GM18867 (cell line): ENCODE measurements at regions not wholly inside any gene's neighbourhood (a gene's known extent, or its start where the extent isn't known, plus 50 kb on each side); places are given as distances from the start of the nearest gene placed in this dataset.
"Not testable (repeated sequence)": the region's sequence is repeated elsewhere in the genome, so short reads cannot be mapped to it uniquely, and the experiment has no call there.

Experiments used
- ATAC-seq: cut with Tn5 transposase; IDR thresholded peaks from one replicate; pipeline ENCODE4 v1.9.1; 2021; ENCODE audit warnings: mild to moderate bottlenecking, moderate library complexity; ENCODE audit not compliant: unreplicated experiment

DNA sequence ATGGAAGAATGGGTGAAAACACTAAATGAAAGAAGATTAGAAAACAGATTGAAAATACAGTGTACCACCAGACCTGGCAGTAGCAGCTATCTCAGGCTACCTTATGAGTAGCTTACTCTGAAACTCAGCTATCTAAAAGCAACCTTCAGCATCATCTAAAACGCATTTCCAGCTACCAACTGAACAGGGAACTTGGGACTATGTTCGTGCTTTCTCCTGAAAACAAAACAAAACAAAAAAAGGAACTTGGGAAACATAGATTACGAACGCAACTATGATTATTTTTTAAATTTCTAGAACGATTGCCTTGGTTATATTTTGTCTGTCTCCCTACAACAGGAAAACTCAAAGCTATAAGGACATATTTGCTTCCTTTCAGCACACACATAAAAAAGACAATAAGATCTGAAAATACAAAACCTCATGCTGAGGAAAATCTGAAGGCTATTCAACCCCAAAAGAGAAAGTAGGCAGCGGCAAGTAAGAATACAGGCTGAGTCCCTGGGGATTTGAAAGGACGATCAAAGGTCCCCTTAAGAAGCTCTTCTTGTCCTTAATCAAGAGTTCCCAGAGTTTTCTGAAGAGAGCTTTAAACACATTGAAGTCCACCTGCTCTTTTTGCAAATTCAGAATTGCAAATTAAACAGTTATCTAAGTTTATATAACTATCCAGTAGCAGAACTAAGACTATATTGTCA lies 53.4 kb downstream of the OR2K2 start:
- no peak for ATAC-seq

DNA sequence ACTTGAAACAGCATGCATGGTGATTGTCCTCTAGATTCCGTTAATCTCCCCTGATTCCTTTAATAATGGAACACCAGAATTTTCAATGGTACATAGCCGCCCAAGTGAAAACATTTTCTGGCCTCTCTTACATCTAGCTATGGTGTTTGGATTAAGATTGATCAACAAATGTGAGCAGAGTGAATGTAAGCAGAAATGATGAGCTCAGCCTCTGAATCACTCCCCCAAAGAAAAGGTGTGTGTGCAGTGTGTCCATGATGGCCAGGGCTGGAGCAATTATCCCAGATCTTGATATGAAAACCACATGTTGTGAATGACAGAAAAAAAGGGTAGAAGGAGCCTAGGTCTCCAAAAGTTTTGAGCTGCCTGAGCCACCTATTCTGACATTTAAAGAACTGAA lies 55.3 kb downstream of the OR2K2 start:
- no peak for ATAC-seq

GRCh38 chr9:111272581-111272980 lies 57.4 kb downstream of the OR2K2 start:
- no peak for ATAC-seq

- ATAC-seq: no peak
These were observed 58.4 kb downstream of the OR2K2 start for GRCh38 chr9:111271481-111272080.

DNA sequence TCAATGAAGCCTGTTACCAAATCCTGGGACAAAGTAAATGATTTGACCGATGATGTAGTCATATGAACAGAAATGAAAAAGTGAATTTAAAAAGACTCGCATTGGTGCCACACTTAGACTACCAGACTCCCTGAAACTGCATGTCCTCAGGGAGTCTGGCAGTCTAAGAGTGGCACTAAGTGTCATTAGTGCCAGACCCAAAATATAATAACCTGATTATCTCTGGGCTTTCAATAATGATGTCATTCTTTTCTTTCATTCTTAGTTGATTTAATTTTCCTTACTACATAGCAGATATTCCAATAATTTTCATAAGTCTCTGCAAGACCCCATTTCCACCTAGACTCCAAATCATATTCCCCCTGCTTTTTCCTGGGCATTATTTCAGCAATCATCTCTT lies 59.0 kb downstream of the OR2K2 start:
- ATAC-seq: no peak

- ATAC-seq: not testable (repeated sequence)
These were observed 64.0 kb downstream of the OR2K2 start for GRCh38 chr9:111266024-111266423.

DNA sequence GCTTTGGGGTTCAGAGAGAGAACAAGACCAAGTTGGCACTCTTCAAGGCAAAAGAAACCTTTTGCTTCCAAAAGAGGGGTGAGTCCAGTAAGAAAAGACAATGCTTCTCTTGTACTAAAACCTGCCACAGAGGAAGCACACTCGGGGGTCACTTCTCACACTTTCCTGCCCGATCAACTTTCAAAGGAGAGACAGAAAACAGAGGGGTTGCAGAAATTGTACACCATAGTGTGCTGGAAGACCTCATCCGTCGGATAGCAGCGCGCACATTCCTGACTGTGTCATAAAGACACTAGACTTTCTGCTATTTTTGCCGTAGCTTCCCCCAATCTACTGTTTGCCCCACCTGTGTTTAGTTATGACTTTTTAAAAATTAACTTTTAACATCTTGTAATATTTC lies 66.9 kb downstream of the OR2K2 start:
- ATAC-seq: no peak

GRCh38 chr9:111258875-111259271 lies 71.2 kb downstream of the OR2K2 start:
- no peak for ATAC-seq

GRCh38 chr9:111258209-111258874 lies 71.7 kb downstream of the OR2K2 start:
- ATAC-seq: no peak

DNA sequence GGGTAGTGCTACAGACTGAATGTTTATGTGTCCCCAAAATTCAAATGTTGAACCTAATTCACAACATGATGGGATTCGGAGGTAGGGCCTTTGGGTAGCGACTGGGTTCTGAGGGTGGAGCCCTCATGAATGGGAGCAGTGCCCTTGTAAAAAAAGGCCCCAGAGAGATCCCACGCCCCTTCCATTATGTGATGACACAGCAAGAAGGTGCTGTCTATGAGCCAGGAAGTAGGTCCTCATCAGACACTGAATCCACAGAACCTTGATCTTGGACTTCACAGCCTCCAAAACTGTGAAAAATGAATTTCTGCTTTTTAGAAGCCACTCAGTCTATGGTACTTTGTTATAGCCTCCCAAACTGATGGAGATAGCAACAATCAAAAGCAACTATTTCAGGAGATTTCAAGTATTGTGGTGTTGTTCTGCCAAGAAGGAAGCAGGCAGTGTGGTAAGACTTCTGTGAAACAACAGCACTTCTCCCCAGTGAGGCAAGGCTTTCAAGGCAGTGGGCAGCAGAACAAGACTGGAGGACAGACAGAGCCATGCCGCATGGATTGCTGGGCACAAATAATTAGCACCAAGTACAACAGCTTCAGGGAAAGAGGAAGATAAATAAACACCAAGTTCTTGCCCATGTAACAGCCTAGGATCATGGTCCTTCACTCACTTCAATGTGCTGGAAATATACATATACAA lies 76.1 kb downstream of the OR2K2 start:
- ATAC-seq: no peak

DNA sequence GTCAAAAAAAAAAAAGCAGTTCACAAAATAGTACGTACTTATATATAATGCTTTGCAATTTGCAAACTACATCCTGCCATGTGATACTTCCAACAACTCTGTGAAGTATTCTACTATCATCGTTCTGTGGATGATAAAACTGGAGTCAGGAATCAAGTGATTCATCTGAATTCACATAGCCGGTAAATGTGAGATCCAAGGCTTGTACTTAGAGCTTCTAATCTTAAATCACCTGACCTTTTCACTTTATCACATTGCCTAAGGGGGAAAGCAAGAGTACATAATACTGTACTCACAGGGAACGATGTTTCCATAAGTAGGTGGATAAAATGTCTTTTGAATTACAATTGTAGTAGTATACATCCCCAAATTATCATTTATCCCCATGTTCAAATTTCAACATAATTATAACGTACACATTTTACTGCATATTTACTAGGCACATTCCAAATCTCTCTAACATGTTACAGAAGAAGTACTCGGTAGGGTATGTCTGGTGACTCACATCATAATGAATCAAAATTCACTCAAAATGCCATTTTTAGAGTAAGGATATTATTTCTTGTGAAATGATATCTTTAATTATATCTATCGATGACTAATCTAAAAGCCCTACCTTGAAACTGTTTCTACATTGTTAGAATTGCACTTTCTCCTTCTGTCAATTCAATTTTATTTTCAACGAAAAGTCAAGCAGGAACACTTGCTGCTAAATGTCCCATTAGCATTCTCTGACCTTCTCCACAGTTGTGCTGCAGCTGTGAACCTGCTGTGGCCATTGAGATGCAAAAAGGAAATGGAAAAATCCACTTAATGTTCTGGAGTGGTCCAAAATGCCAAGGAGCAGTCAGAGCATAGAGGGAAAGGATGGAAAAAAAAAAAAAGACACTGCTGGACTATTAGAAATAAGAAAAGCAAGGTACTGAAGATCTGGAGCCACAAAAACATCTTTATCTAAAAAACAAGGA lies 78.9 kb downstream of the OR2K2 start:
- no peak for ATAC-seq

- no peak for ATAC-seq
These were observed 92.6 kb downstream of the OR2K2 start for GRCh38 chr9:111237447-111237846.

DNA sequence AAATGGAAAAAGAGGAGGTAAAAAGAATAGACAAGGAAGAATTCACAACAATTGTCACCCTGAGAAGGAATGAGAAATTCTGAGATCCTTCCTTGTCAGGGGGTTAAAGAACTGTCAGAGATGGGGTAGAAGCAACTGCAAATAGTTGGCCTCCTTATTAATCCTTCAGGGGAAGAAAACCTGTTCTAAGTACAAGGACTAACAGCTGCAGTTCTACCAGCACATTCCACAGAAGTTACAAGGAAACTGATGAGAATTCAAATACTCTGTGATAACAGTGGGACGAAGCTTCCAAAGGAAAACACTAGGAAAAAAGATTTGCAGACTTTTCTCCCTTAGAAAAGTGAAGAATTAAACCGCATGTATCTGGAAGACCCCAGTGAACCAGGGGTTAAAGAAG lies 93.7 kb downstream of the OR2K2 start:
- ATAC-seq: no peak

DNA sequence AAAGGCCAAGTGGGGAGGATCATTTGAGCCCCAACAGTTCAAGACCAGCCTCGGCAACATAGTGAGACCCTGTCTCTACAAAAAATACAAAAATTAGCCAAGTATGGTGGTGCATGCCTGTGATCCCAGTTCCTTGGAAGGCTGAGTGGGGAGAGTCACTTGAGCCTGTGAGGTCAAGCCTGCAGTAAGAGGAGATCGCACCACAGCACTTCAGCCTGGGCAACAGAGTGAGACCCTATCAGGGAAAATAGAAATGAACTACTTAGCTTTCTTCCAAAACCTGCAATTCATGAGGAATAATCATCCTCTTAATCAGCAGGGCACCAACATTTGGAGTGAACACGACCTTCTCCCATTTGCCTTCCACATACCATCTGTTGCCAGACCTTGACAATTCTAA lies 96.1 kb downstream of the OR2K2 start:
- no peak for ATAC-seq

DNA sequence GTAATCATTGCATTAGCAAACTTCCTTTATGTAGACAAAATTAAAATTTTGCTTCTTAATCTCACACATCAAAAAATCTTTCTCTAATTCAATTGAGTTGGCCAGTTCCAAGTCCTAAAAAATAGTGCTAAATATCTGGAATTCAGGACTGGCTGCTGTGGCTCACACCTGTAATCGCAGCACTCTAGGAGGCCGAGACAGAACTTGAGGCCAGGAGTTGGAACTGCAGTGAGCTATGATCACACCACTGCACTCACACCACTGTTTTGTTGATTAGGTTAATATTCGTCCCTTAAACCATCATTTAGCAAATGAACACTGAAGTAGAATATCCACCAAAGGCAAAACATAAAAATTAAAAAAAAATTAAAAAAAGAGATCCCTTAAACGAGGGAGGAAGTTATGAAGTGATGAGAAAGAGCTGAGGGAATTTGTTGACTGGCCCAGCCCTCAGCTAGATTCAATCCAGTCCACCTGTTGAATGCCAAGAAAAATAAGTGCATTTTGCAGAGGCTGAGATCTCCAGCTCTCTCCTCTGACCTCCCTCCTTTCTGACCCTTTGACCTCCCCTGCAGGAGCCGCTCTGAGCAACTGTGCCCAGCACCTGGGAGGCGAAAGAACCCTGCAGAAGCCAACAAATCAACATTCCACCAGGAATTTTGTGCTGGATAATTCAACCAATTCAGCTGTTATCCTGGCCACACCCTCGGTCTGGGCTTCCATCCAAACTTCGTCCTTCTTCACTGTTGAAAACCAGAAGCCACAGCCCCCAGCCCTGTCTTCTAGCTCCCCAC lies 96.8 kb downstream of the OR2K2 start:
- ATAC-seq: no peak

- no peak for ATAC-seq
These were observed 98.0 kb downstream of the OR2K2 start for GRCh38 chr9:111231801-111232580.

GRCh38 chr9:111222757-111223156 lies 107.3 kb downstream of the OR2K2 start:
- ATAC-seq: no peak

DNA sequence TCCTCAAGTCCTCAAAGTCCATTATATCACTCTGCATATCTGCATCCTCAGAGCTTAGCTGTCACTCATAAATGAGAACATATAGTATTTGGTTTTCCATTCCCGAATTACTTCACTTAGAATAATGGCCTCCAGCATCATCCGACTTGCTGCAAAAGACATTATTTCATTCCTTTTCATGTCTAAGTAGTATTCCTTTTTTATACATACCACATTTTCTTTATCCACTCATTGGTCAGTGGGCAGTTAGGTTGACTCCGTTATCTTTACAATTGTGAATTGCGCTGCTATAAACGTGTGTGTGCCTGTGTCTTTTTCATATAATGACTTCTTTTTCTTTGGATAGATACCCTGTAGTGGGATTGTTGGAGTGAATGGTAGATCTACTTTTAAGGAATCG lies 117.2 kb downstream of the OR2K2 start:
- no peak for ATAC-seq

DNA sequence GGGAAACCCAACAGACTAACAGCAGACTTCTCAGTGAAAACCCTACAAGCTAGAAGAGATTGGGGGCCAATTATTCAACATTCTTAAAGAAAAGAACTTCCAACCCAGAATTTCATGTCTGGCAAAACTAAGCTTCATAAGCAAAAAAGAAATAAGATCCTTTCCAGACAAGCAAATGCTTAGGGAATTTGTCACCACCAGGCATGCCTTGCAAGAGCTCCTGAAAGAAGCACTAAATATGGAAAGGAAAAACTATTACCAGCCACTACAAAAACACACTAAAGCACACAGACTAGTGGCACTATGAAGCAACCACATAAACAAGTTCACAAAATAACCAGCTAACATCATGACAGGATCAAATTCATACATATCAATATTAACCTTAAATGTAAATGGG lies 131.1 kb downstream of the OR2K2 start:
- no peak for ATAC-seq
